ENCODE measurements at regions not wholly inside any gene's neighbourhood (a gene's known extent, or its start where the extent isn't known, plus 50 kb on each side); places are given as distances from the start of the nearest gene placed in this dataset.
"Not testable (repeated sequence)": the region's sequence is repeated elsewhere in the genome, so short reads cannot be mapped to it uniquely, and the experiment has no call there.

DNA sequence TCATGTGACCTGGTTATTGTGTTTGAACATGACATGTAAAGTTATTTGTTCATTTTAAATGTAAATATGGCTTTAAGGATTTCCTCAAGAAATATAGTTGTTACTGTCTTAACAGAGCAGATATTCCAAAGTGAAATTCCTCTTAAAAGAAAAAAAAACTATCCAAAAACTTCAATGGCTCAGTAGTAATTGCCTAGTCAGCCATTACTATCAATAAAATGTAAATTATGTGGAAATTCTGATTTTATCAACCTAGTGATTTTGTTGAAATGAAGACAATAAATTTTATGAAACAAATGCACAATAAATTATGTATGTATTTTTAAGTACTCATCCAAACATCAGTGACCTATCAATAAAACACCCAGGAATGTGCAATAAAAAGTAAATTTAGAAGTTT, 463.3 kb downstream of the TENT5A start:
- Histone ChIP-seq H3K27ac (no peak overlapping the region), H3K4me3 (no peak overlapping the region)

GRCh38 chr6:81265106-81265505, 487.4 kb downstream of the TENT5A start:
- H3K4me3 ChIP-seq = peak overlapping the region in 4 of 7 experiments; percentile 3 to 26 (median 10)
- peak overlapping the region in 2 of 21 experiments; percentile 18 to 39 for H3K27ac ChIP-seq

DNA sequence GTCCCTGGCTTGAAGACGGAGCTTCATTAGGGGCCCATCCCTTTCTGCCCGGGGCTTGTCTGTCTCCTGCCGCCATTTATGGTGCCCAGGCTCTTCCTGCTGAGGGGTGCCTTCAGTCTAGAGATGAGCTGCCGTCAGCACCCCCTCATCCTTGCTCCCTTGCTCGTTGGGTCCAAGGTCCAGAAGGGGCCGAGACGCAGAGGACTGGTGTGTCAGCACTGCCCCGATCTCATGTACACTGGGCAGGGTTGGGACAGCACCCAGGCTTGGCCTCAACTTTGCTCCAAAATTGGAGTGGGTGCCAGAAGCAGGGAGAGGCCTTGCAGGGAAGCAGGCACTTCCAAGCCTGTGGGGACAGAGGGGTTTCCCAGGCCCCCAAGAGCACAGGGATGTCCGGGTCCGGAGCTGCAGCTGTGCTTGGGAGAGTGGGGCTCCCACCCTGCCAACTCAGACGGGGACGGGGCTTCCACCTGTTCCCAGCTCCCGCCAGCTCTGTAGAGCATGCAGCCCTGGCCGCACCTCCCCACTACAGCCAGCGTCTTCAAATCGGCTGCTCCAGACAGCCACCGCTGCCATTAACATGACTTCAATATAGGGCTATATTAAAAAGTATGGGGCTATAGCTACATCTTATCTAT, 488.8 kb downstream of the TENT5A start:
- Histone ChIP-seq H3K27ac (no peak overlapping the region), H3K4me3 (no peak overlapping the region)

GRCh38 chr6:81262656-81263055, 489.8 kb downstream of the TENT5A start:
- Histone ChIP-seq H3K27ac (no peak overlapping the region), H3K4me3 (no peak overlapping the region)

DNA sequence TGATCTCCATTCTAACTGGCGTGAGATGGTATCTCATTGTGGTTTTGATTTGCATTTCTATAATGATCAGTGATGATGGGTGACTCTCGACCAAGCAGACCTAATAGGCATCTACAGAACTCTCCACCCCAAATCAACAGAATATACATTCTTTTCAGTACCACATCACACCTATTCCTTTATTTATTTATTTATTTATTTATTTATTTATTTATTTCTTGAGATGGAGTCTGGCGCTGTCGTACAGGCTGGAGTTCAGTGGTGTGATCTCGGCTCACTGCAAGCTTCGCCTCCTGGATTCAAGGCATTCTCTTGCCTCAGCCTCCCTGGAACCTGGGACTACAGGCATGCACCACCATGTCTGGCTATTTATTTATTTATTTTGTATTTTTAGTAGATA, 496.3 kb downstream of the TENT5A start:
- H3K4me3 ChIP-seq, H3K27ac ChIP-seq: not testable (repeated sequence)

DNA sequence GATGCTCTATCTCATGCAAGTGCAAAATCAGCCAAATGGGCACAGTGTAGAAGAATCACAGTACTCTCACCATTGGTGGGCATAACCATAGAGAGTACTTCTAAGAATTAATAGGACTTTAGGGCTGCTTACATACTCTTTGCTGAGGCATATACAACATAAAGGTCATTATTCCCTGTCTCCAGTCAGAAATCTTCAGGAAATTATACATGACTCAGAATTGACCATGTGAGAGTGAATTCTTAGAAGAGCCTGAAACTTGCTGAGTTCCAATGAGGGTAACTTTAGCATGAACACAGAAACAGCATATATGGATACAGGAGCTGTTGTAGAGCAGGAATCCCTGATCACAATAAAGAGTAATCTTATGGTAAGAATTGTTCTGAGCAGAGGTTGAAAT, 498.7 kb downstream of the TENT5A start:
- no peak overlapping the region for H3K4me3 ChIP-seq
- no peak overlapping the region for H3K27ac ChIP-seq

DNA sequence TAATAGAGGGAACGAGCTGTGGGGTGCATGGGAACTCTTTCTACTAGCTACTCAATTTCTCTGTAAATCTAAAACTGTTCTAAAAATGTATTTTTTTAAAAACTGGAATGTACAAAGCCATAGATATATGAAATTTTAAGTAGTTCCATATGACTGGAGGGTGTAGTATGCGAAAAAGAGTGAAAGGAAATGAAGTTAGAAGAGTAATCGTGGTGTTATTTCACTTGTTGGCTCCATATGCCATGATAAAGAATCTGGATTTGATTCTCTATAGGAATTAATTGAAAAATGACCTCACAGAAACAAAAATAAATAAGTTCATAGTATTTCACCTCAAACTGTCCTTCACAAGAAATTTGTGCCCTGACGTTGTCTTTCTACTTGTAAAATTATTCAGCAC, 500.2 kb downstream of the TENT5A start:
- no peak overlapping the region for H3K4me3 ChIP-seq
- H3K27ac ChIP-seq = no peak overlapping the region

DNA sequence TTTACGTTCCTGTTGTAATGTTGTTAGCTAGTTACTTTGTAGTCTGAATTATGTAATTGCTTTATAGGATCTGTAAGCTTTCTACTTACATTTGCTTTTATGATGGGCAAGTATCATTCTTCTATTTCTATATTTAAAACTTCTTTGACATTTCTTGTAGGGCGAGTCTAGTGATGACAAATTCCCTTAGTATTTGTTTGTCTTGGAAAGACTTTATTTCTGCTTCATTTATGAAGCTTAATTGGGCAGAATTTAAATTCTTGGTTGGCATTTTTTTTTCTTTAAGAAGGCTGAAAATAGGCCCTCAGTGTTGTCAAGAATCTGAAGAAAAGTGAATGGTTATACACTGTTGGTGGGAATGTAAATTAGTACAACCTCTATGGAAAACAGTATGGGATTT, 506.3 kb downstream of the TENT5A start:
- no peak overlapping the region for H3K4me3 ChIP-seq
- no peak overlapping the region for H3K27ac ChIP-seq

DNA sequence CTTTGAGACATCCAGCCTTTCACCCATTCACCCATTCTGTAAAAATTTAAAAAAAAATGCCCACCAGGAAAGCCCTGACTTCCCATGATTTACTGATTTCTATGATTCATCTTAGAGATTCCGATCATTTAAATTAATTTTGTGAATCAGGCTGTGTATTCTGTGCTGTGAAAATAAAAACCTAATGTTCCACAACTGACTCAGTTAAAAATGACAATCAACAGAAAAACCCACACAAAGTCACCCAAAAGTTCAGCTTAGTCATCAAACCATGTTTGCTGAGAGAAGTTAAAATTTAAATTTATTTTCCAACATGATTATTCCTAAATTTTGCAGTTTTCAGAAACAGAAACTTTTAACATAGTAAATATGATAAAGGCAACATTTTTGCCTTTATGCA, 509.9 kb downstream of the TENT5A start:
- H3K4me3 ChIP-seq = no peak overlapping the region
- H3K27ac ChIP-seq = no peak overlapping the region

DNA sequence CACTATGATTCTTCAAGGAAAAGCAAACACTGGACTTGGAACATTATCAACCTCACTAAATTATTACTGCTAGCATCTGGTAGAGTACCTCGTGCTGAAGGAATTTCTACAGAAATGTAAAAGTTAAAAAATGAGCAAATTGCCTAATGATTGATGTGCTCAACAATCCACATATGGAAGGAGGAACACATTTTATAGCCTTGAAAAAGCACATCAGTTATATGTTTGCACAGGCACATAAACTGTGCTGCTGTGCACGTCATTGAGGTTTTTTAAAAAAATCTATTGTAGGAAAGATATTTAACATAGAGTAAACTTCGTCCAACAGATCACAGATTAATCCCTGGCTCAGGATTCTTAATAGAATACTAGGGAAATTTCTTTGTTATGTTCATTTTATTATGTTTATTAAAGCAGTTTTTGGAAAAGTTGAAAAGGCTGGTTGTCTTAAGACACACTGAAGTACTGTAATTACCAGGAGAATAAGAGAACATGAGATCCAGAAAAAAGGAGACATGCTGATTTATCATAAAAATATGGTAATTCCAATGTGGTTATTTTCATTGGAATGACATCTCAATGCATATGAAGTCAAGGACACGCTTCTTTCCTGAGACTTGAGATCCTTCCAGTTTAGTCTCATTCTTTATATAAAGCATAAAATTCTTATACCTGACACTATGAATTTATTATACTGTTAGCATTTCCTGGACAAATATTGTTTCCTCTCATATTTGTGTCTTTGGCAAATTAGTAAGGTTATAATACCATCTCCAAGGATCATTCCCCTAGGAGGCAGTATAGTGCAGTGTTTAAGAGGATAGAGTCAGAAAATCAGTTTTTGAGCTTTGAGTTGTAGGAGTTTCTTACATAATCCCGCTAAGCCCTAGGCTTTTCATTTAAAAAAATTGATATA, 511.1 kb downstream of the TENT5A start:
- Histone ChIP-seq H3K4me3 (no peak overlapping the region), H3K27ac (no peak overlapping the region)

DNA sequence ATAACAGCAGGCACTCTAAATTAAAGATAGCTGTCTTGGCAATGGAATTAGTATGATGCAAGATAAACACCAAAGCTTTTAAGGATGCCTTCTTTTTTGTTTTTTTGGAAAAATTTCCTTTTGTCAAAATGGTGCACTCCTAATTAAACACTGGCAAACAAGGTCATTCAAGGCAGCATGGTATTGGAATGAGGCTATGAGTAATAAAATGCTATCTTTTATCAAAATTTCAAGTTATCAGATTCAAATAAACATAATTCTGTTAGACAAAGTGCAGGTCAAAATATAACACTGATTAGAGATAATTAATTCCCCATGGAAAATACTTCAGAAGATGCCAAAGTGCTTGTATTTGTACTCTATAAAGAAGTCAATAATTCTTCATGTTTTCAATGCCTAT, 514.1 kb downstream of the TENT5A start:
- H3K4me3 ChIP-seq = no peak overlapping the region

GRCh38 chr6:81237226-81237625, 515.3 kb downstream of the TENT5A start:
- H3K27ac ChIP-seq = no peak overlapping the region
- no peak overlapping the region for H3K4me3 ChIP-seq

More for the DNA sequence above, 514.1 kb downstream of the TENT5A start:
- H3K27ac ChIP-seq = no peak overlapping the region

- H3K4me3 ChIP-seq = no peak overlapping the region
- no peak overlapping the region for H3K27ac ChIP-seq
These were observed 517.0 kb downstream of the TENT5A start for GRCh38 chr6:81235512-81235911.

DNA sequence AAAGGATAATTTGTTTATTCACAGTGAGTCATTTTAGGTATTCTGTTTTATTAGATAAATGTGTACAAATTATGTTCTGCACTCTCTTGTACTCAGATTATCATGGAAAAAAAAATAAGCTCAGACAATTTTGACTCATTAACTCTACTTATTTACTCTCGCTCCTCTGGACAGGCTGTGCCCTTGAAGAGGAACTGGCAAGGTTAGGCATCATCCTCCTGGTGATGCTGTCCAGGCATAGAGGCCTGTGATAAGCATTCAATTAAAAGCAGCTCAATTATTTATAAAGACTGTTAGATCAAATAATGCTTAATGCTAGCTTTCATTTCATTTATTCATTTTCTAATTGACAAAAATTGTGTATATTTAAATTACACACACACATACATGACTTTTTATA, 518.5 kb downstream of the TENT5A start:
- H3K27ac ChIP-seq = no peak overlapping the region
- no peak overlapping the region for H3K4me3 ChIP-seq

DNA sequence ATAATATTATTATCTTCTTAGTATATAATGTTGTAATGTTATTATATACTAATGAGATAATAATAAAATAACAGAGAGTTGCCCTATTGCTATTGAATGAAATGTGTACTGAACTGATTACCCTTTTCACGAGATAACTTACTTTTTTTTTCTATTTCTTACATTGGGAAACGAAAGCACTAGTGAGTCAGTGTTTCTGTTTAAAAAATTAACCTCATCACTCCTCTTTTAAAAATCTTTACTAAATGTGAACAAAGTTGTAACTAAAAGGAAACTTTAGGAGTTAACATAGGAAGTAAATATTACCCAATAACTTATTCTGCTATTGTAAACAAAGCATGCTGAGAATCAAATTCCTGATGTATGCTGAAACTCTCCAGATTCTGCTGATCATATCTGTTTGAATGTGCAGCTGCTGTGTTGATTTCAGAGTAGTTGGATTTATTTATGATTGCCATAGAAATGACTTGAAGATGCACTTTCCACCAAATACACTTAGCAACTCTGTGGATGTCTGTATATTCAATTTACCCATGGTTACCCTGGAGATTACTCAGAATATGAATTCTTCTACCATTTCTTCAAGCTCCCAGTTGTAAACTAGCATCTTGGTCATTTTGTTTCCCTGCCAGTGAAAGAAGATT, 523.4 kb downstream of the TENT5A start:
- Histone ChIP-seq H3K27ac (no peak overlapping the region), H3K4me3 (no peak overlapping the region)

GRCh38 chr6:81226957-81227356, 525.5 kb downstream of the TENT5A start:
- Histone ChIP-seq H3K4me3 (no peak overlapping the region), H3K27ac (no peak overlapping the region)

DNA sequence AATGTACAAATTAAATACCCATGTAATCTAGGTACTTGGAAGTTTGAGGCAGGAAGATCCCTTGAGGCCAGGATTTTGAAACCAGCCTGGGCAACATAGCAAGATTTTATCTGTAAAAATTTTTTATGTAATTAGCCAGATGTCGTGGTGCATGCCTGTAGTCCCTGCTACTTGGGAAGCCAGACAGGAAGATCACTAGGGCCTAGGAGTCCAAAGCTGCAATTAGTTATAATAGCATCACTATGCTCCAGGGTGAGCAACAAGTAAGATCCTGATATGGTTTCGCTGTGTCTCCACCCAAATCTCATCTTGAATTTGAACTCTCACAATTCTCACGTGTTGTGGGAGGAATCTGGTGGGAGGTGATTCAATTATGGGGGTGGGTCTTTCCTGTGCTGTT, 535.8 kb downstream of the TENT5A start:
- no peak overlapping the region for H3K4me3 ChIP-seq
- no peak overlapping the region for H3K27ac ChIP-seq

DNA sequence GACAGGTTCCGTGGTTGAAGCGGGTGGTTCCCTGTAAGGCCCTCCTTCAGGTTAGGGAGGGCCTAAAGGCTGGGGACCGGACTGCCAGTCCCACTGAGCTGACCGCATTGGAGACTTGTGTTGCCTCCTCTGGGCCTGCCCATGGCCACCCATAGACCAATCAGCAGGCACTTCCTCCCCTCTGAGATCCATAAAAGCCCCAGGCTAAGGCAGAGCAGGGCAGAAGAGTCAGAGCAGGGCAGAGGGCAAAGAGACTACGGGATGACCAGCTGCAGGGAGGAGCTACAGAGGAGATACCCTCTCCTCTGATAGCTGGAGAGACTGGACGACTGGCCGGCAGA, 537.4 kb downstream of the TENT5A start:
- Histone ChIP-seq H3K27ac (no peak overlapping the region), H3K4me3 (no peak overlapping the region)

GRCh38 chr6:81214414-81215091, 537.9 kb downstream of the TENT5A start:
- Histone ChIP-seq H3K4me3 (no peak overlapping the region), H3K27ac (no peak overlapping the region)

GRCh38 chr6:81204731-81205130, 547.8 kb downstream of the TENT5A start:
- Histone ChIP-seq H3K27ac (no peak overlapping the region), H3K4me3 (no peak overlapping the region)

Data from skin epidermis (tissue), 12 donors.